NCI-H774 (cell line): ENCODE measurements at regions not wholly inside any gene's neighbourhood (a gene's known extent, or its start where the extent isn't known, plus 50 kb on each side); places are given as distances from the start of the nearest gene placed in this dataset.

Experiments
- DNase-seq: peaks from one replicate; lab custom pipeline; 2025; lab: John Stamatoyannopoulos, UW

DNA sequence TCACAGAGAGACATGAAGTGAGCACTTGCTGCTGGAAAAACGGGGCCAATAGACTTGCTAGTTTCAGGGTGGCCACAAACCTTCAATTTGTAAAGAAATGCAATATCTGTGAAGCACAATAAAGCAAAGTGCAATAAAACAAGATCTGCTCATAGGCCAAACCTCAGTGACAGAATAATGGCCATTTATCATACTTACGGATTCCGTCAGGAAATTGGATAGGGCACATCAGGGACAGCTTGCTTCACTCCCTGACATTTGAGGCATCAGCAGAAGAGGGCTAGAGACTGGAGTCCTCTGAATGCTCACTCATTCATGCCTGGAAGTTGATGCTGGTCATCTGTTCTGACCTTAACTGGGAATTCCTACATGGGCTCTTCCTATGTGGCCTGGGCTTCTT lies 165.5 kb upstream of the OPRM1 start:
- no peak for DNase-seq

DNA sequence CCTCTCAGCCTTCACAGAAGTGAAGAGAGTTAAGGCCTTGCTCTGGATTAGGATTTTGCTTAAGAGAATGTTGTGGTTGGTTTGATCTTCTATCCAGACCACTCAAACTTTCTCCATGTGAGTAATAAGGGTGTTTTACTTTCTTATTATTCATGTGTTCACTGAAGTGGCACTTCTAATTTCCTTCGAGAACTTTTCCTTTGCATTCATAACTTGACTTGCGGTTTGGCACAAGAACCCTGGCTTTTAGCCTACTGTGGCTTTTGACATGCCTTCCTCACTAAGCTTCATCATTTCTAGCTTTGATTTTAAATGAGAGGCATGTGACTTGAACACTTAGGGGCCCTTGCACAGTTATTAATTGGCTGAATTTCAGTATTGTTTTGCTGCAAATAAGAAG lies 166.1 kb upstream of the OPRM1 start:
- no peak for DNase-seq

DNA sequence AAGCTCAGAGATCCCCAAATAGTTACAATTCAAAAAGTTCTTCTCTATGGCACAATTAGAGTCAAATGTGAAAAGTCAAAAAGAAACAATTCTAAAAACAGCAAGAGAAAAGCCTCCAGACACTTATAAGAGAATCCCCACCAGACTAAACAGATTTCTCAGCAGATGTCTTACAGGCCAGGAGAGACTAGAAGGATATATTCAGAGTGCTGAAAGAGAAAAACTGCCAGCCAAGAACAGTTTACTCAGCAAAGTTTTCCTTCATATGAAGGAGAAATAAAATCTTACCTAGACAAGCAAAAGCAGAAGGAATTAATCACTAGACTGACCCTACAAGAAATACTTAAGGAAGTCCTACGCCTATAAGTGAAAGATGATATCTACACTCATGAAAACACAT lies 176.1 kb upstream of the OPRM1 start:
- no peak for DNase-seq

DNA sequence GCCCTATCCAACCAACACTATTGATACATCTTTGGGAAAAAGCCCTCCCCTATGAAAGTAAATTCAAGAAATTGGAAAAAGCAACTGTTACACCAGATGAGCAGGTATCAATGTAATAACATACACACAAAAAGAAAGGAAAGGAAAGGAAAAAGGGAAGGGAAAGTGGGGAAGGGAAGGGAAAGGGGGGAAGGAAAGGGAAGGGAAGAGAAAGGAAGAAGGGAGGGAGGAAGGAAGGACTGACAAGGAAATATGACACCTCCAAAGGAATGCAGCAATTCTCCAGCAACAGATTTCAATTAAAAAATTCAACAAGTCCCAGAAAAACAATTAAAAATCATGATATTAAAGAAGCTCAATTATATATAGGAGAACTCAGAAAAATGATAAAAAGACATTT lies 176.9 kb upstream of the OPRM1 start:
- DNase-seq = no peak

- DNase-seq = no peak
Measured at GRCh38 chr6:153858529-153858928, 180.5 kb upstream of the OPRM1 start.

GRCh38 chr6:153856929-153857376 lies 182.1 kb upstream of the OPRM1 start:
- DNase-seq = no peak

DNA sequence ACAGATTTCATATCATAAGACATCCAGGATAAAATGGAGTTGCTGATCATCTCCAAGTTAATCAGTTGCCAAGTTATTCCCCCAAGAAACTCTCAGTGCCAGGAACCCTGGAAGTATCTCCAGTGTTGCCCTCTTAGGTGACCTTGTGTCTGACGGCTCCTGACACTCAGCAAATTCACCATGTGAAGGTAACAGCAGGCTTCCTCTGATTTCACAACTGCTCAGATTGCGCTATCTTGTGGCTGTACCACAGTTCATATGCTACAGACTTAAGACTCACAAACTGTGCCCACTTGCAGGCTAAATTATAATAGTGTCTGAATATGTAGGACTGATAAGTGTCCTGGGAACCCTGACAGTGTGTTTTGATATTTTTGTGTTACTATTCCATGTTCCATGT lies 186.6 kb upstream of the OPRM1 start:
- no peak for DNase-seq

- no peak for DNase-seq
Measured at GRCh38 chr6:153852034-153852433, 187.0 kb upstream of the OPRM1 start.

GRCh38 chr6:153849072-153849779 lies 189.8 kb upstream of the OPRM1 start:
- DNase-seq = no peak

DNA sequence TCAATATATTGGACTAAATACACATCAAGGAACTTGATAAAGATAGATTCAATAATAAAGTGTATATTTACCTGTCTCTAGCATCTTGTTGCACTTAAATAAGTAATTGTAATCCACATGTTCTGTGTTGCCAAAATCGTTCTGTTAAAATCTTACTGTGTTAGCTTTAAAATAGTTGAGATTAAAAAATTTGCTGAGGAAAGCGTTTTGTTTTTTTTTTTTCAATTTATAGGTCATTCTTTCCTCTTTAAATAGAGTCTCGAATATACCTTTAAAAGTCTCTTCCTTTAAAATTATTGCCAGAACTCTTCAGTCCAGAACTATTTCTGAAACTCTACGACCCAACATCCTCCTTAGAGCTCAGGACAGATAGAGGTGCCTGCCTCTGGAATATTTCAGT lies 195.6 kb upstream of the OPRM1 start:
- no peak for DNase-seq

- DNase-seq = no peak
Measured at GRCh38 chr6:153842491-153842890, 196.5 kb upstream of the OPRM1 start.

- no peak for DNase-seq
Measured at GRCh38 chr6:153840039-153840850, 198.8 kb upstream of the OPRM1 start.

DNA sequence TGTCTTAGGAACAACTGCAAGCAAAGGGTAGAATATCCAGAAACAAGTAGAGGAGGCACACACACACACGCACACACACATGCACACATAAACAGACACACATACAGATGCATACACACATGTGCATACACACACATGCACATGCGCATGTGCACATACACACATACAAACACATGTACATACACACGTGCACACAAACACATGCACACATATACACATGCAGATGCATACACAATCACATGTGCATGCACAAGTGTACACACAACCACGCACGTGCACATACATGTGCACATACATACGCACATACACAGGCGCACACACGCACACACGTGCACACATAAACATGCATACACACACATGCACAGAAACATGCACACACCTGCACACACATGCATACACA lies 206.5 kb upstream of the OPRM1 start:
- DNase-seq = no peak

GRCh38 chr6:153831350-153832078 lies 207.5 kb upstream of the OPRM1 start:
- DNase-seq = no peak

- no peak for DNase-seq
Measured at GRCh38 chr6:153817173-153817572, 221.9 kb upstream of the OPRM1 start.

- no peak for DNase-seq
Measured at GRCh38 chr6:153816366-153816765, 222.7 kb upstream of the OPRM1 start.

DNA sequence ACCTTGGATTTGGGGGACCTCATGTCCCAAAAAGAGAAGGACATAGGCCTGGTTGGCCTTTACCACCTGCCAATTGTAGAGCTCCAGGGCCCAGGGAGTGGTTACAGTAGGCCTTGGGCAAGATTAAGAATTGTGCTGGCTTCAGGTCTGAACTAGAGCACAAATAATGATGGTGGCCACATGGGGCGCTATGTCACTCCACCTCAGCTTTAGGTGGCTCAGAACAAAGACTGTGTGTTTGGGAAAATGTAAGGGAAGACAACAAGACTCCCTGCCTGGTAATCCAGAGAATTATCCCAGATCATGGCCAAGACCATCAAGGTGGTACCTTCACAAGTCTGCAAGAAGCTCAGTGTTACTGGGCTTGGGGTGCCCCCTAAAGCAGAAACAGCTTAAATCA lies 224.9 kb upstream of the OPRM1 start:
- no peak for DNase-seq

- DNase-seq = no peak
Measured at GRCh38 chr6:153804755-153805330, 234.2 kb upstream of the OPRM1 start.

GRCh38 chr6:153801917-153802316 lies 237.1 kb upstream of the OPRM1 start:
- no peak for DNase-seq

DNA sequence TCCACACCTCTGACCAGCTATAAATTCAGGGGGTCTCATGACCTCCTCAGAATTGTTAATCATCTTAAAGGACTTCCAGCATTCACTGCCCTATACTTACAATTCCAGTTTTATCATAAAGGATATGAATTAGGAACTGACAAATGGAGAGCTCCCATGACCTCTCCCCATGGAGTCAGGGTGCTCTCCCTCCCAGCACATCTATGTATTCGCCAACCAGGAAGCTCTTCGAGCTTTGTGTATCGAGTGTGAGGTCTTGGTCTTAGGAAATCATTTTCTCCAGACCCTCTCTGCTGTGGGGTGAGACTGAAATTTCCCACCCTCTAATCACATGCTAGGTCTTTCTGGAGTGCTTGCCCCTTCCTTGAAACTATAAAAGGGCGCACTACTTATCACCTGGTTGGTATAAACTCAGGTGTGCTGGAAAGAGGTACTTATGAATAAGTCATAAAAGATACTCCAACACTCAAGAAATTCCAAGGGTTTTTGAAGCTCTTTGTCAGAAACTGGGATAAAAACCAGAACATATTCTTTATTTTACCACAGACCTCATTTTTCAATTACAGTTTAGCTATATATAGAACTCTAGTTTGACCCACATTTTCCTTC lies 238.4 kb upstream of the OPRM1 start:
- no peak for DNase-seq

- DNase-seq = no peak
Measured at GRCh38 chr6:153790876-153791473, 248.1 kb upstream of the OPRM1 start.

- no peak for DNase-seq
Measured at GRCh38 chr6:153790048-153790447, 249.0 kb upstream of the OPRM1 start.
